GM21447 (cell line): ENCODE measurements at regions not wholly inside any gene's neighbourhood (a gene's known extent, or its start where the extent isn't known, plus 50 kb on each side); places are given as distances from the start of the nearest gene placed in this dataset.
A peak's percentile ranks its signal among the peaks of the same experiment; 100 is the strongest.
"Not testable (repeated sequence)": the region's sequence is repeated elsewhere in the genome, so short reads cannot be mapped to it uniquely, and the experiment has no call there.

Source experiments
- ATAC-seq: cut with Tn5 transposase; IDR thresholded peaks from one replicate; pipeline ENCODE4 v1.9.1; 2021; ENCODE audit not compliant: unreplicated experiment

DNA sequence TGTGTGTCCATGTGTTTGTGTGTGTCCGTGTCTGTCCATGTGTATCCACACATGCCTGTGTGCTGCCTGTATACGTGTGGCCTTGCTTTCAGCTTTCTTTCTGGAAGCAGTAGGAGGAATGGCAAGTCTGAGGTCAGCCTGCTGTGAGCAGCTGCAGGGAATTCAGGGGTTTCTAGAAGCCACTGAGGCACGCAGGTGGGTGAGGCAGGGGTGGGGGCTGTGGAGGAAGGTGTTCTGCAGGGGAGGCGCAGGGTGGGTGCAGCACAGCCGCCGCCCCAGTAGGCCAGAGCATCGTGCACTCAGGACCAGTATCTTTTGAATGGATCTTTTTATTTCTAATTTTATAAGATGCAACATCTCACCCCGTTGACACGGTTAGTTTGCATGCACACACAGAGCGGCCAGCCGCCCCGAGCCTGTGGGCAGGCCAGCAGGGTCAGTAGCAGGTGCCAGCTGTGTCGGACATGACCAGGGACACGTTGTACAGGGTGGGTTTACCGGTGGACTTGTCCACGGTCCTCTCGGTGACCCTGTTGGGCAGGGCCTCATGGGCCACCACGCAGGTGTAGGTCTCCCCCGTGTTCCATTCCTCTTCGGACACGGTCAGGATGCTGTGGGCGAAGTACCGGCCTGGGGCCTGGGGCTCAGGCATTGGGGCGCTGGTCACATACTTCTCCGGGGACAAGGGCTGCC is 327.7 kb downstream of the TMEM121 start:
- no peak for ATAC-seq

DNA sequence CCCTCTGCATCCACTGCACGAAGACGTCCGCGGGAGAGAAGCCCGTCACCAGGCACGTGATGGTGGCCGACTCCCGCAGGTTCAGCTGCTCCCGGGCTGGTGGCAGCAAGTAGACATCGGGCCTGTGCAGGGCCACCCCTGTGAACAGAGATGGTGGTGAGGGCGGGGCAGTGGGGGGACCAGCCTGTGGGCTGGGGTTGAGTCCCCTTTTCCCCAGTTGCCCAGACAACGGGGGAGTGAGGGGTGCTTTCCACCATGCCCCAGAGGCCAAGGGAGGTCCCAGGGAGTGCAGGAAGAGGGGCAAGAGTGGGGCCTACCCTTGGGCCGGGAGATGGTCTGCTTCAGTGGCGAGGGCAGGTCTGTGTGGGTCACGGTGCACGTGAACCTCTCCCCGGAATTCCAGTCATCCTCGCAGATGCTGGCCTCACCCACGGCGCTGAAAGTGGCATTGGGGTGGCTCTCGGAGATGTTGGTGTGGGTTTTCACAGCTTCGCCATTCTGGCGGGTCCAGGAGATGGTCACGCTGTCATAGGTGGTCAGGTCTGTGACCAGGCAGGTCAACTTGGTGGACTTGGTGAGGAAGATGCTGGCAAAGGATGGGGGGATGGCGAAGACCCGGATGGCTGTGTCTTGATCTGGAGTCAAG is 328.3 kb downstream of the TMEM121 start:
- no peak for ATAC-seq

GRCh38 chr14:105855246-105855892 is 329.0 kb downstream of the TMEM121 start:
- no peak for ATAC-seq

DNA sequence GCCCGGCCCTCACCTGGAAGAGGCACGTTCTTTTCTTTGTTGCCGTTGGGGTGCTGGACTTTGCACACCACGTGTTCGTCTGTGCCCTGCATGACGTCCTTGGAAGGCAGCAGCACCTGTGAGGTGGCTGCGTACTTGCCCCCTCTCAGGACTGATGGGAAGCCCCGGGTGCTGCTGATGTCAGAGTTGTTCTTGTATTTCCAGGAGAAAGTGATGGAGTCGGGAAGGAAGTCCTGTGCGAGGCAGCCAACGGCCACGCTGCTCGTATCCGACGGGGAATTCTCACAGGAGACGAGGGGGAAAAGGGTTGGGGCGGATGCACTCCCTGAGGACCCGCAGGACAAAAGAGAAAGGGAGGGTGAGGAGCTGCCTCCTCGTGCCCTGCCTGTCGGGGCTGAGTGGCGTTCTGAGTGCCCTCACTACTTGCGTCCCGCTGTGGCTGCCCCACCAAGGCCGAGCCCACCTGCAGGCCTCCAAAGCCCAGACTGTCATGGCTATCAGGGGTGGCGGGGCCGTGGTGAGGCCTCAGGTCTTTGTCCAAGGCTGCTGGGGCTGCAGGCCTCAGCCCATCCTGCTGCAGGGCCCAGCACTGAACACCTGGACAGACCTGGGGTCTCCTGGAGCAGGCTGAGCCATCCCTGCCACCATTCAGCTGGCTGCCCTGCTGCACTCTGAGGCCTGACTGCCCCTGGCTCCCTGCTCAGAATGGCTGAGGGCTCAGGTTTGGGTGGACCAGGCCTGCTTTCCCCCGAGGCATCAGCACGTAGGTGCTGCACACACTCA is 329.7 kb downstream of the TMEM121 start:
- ATAC-seq, result no peak

DNA sequence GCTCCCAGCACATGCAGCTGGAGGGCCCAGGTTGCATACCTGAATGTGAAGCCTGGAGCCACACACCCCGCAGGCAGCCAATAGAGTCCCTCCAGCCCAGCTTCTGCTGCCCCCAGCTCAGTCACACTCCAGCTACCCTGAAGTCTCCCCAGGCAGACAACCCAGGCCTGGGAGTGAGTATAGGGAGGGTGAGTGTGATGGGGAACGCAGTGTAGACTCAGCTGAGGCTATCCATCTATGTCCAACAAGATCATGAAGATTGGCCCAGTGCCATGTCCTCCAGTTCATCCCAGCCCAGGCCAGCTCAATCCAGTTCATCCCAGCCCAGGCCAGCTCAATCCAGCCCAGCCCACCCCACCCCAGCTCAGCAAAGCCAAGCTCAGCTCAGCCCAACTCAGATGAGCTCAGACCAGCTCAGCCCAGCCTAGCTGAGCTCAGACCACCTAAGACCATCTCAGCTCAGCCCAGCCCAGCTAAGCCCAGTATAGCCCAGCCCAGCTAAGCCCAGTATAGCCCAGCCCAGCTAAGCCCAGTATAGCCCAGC is 330.4 kb downstream of the TMEM121 start:
- ATAC-seq, result no peak

DNA sequence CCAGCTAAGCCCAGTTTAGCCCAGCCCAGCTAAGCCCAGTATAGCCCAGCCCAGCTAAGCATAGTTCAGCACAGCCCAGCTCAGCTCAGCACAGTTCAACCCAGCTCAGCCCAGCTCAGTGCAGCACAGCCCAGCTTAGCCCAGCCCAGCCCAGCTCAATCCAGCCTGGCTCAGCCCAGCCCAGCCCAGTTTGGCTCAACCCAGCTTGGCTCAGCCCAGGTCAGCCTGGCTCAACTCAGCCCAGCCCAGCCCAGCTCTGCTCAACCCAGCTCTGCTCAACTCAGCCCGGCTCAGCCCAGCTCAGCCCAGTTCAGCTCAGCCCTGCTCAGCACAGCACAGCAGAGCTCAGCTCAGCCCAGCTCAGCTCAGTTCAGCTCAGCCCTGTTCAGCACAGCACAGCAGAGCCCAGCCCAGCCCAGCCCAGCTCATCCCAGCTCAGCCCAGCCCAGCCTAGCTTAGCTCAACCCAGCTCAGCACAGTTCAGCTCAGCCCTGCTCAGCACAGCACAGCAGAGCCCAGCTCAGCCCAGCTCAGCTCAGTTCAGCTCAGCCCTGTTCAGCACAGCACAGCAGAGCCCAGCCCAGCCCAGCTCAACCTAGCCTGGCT is 330.9 kb downstream of the TMEM121 start:
- no peak for ATAC-seq

GRCh38 chr14:105857826-105858675 is 331.7 kb downstream of the TMEM121 start:
- ATAC-seq, result no peak

DNA sequence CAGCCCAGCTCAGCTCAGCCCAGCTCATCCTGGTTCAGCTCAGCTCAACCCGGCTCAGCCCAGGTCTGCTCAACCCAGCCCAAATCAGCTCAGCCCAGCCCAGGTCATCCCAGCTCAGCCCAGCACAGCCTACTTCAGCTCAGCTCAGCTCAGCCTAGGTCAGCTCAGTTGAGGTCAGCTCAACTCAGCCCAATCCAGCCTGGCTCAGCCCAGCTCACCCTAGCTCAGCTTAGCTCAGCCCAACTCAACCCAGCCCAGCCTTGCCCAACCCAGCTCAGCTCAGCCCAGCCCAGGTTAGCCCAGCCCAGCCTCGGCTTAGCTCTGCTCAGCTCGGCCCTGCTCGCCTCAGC is 332.3 kb downstream of the TMEM121 start:
- ATAC-seq, result no peak

GRCh38 chr14:105859073-105859716 is 332.8 kb downstream of the TMEM121 start:
- ATAC-seq, result not testable (repeated sequence)

DNA sequence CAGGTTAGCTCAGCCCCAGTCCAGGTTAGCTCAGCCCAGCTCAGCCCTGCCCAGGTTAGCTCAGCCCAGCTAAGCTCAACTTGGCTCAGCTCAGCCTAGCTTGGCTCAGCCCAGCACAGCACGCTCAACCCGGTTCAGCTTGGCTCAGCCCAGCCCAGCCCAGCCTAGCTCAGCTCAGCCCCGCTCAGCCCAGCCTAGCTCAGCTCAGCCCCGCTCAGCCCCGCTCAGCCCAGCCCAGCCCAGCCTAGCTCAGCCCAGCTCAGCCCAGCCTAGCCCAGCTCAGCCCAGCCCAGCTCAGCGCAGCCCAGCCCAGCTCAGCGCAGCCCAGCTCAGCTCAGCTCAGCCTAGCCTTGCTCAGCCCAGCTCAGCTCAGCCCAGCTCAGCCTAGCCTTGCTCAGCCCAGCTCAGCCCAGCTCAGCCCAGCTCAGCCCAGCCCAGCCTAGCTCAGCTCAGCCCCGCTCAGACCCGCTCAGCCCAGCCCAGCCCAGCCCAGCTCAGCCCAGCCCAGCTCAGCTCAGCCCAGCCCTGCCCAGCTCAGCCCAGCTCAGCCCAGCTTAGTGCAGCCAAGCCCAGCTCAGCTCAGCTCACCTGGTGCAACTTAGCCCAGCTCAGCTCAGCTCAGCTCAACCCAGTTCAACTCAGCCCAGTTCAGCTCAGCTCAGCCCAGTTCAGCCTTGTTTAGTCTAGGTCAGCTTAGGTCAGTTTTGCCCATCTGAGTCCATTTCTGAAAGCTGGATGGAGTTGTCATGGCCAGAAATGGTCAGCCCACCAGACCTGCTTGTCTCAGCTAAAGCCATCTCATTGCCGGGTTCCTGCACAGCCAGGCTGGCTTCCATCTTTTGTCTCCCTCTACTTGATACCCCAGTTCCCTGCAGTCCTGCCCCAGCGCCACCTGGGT is 333.6 kb downstream of the TMEM121 start:
- ATAC-seq, result no peak

DNA sequence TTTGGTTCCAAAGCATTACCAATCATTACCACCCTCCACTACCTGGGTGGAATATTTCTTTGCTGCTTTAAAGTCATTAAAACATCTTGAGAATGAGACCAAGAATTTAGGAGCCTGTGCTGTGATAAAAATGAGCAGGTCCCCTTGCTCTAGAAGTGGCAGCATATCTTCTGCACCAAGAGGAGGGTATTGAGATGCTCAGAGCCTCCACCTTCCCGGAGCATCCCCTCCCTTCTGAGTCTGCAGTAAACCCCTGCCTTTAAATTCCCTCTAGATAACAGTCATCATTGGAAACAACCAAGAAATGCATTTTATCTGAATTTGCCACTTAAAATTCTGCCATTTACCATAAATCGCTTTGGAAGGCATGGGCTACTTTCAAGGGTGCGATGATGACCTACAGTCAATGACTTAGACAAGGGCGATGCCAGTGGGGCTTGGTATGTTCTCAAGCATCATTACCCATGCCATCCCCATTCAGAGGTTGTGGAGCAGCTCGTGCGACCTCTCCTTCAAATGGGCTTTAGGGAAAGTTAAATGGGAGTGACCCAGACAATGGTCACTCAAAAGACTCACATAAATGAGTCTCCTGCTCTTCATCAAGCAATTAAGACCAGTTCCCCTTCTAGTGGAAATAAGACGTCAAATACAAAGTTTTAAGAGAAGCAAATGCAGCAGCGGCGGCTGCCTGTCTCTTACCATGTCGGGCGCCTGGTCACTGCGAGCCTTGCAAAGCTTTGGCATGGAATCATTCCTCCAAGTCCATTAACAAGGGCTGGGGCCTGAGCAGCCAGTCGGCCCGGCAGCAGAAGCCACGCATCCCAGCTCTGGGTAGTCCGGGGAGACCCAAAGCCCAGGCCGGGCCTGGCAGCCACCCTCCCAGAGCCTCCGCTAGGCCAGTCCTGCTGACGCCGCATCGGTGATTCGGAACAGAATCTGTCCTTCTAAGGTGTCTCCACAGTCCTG is 334.5 kb downstream of the TMEM121 start:
- no peak for ATAC-seq

DNA sequence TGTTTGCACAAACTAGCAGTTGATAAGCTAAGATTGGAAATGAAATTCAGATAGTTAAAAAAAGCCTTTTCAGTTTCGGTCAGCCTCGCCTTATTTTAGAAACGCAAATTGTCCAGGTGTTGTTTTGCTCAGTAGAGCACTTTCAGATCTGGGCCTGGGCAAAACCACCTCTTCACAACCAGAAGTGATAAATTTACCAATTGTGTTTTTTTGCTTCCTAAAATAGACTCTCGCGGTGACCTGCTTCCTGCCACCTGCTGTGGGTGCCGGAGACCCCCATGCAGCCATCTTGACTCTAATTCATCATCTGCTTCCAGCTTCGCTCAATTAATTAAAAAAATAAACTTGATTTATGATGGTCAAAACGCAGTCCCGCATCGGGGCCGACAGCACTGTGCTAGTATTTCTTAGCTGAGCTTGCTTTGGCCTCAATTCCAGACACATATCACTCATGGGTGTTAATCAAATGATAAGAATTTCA is 335.6 kb downstream of the TMEM121 start:
- ATAC-seq, result peak; percentile 60

DNA sequence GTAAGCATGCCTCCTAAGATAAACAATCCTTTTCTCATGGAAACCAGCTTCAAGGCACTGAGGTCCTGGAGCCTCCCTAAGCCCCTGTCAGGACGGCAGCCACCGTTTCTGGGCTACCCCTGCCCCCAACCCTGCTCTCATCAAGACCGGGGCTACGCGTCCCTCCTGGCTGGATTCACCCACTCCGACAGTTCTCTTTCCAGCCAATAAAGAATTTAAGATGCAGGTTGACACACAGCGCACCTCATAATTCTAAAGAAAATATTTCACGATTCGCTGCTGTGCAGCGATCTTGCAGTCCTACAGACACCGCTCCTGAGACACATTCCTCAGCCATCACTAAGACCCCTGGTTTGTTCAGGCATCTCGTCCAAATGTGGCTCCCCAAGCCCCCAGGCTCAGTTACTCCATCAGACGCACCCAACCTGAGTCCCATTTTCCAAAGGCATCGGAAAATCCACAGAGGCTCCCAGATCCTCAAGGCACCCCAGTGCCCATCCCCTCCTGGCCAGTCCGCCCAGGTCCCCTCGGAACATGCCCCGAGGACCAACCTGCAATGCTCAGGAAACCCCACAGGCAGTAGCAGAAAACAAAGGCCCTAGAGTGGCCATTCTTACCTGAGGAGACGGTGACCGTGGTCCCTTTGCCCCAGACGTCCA is 336.3 kb downstream of the TMEM121 start:
- ATAC-seq, result no peak

DNA sequence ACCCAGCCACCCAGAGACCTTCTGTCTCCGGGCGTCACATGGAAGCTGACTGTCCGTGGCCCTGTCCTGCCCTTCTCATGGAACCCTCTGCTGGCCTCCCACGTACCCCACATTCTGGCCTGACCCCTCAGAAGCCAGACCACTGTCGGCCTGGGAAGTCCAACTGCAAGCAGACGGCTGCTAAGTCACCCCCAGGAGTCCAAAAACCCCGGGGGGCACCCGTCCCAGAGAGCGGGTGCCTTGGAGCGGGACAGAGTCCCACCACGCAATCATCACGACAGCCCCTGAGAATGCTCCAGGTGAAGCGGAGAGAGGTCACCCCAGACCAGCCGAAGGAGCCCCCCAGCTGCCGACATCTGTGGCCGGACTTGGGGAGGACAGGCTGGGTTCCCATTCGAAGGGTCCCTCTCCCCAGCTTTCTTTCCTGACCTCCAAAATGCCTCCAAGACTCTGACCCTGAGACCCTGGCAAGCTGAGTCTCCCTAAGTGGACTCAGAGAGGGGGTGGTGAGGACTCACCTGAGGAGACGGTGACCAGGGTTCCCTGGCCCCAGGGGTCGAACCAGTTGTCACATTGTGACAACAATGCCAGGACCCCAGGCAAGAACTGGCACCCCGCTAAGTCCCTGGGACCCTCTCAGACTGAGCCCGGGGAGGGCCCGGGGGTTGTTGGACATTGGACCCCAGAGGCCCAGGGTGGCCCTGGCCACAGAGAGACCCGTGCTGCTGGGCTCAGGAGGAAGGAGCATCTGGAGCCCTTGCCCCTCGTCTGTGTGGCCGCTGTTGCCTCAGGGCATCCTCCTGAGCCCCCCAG is 337.1 kb downstream of the TMEM121 start:
- ATAC-seq, result no peak

DNA sequence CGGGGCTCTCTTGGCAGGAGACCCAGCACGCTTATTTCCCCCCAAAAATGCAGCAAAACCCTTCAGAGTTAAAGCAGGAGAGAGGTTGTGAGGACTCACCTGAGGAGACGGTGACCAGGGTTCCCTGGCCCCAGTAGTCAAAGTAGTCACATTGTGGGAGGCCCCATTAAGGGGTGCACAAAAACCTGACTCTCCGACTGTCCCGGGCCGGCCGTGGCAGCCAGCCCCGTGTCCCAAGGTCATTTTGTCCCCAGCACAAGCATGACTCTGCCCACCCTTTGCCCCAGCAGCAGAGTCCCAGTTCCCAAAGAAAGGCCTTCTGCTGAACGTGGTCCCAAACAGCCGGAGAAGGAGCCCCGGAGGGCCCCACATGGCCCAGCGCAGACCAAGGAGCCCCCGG is 337.7 kb downstream of the TMEM121 start:
- ATAC-seq, result no peak
